GM19193 (cell line): ENCODE measurements at regions not wholly inside any gene's neighbourhood (a gene's known extent, or its start where the extent isn't known, plus 50 kb on each side); places are given as distances from the start of the nearest gene placed in this dataset.

ENCODE experiments used
- POLR2A ChIP-seq: IDR thresholded peaks from 4 replicates; pipeline ENCODE4 v1.6.1; 2011; ENCODE audit not compliant: insufficient read depth, insufficient read length; ENCODE audit errors: extremely low read depth

DNA sequence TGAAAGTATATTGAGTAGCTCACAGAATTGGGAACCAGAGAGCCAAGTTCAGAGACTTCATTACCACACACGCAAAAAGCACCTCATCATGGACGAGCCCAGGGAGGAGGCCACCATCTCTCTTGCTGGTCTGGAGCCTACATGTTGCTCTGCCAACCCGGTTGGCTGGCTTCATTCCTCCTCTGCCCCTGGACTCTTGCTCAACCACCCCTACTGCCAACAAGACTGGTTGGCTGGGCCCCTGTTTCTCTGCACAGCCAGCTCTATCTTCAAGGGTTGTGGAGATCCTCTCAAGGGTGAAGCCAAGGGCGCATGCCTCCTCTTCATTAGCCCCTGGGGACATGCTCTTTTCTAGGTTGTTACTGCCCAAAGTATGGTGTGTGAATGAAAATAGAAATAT lies 142.7 kb downstream of the JCAD start:
- TF ChIP-seq POLR2A: no peak

DNA sequence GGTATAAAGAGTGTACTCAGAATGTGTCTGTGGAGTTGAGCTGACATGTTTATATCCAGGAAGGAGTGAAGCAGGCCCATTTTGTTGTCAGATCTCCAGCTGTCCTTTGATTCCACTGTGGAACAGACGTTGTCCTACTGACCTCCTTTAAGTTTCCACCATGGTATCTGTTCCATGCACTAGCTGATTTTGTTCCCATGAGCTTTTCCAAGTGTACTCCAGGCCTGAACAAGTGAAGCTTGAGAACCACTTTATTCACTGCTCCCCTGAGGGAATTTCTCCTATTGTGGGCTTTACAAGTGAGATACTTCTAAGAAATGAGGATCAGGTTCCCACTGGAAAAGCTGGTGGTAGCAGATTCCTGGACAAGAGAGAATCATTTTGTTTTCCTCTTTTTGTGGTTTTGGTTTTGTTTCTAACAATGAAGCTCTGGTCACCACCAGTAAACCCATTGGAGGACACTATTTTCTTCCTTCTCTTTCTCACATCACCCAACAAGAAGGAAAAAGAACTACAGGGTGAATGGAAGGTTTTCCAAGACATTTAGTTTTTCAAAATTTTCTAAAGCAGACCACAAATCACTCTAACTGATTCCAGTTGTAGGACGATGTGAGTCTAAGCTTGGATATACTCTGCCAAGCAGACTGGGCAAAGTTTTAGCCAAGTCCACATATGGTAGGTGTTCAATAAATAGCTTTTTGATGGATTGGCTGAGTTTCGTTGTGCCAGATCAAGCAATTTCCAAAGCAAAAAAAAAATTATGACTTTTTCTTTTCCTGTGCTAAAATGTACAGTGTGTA lies 144.2 kb downstream of the JCAD start:
- TF ChIP-seq POLR2A: no peak

DNA sequence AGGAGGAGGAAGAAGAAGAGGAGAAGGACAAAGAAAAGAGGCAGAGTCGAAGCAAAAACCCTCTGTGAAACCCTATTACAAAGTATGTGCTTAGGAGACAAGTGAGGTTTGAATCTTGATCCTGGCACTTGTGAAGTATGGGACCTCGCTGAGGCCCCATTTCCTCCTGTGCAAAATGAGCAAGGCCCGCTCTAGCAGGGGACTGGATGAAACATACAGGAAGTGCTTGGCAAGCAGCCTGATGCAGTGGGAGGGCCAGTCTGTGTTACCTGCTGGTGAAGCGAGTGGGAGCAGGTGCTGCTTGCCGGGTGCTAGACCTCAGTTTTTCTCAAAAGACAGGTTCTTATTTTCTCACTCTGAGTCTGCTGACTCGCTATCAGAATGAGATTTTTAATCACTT lies 150.4 kb downstream of the JCAD start:
- no peak for TF ChIP-seq POLR2A

GRCh38 chr10:29900865-29901264 lies 158.5 kb downstream of the JCAD start:
- TF ChIP-seq POLR2A: no peak

DNA sequence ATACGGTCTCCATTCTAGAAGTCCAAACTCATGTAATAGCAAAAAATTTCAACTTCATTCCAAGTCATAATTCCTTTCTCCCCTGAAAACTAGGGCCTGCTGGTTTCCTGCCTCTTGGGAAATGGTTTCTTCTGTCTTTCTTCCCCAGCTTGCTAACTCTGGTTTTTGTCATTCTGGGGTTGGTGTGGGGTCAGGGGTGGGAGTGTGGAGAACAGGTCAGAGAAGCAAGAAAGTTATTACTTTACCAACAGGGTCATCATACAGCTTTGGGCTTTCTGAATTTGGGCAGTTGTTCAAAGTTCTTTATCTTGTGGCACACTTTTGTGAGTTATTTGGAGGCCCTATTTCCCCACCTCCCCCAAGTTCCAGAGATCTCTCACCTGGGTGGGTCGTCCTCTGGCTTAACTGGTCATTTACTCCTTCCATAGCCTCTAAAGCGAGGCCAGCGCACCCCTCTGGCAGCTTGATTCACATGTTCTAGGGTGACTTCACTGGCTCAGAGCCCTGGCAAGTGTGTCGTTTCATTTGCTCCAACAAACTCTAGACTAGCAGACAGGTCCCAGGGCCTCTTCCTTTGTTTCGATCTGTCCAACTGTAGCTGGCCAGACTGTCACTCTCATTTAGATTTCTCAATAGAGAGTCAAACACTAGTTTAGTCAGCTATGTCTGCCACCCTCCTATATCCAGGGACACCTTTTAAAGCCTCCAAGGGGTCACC lies 161.2 kb downstream of the JCAD start:
- TF ChIP-seq POLR2A: no peak

- TF ChIP-seq POLR2A: no peak
Measured at GRCh38 chr10:29897430-29897829, 162.0 kb downstream of the JCAD start.

- TF ChIP-seq POLR2A: no peak
Measured at GRCh38 chr10:29896053-29896452, 163.3 kb downstream of the JCAD start.

- TF ChIP-seq POLR2A: no peak
Measured at GRCh38 chr10:29895456-29895855, 163.9 kb downstream of the JCAD start.

DNA sequence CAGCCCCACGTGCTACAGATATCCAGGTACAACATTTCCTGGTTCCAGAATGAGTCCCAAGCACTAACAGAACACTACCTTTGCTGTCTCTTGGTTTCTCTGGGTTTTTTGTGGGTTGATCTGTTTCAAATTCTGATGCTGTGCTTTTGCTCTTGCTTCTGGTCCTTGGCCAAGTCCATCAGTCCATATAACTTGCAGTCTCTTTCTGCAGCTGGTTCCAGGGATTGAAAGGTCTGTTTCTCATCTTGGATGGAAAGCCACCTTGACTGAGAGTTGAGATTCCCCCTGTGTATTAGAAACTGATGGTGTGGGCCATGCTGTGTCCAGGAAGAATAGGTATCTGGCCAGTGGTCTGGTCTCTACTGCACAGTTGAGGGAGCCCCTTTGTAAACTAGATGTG lies 171.1 kb downstream of the JCAD start:
- TF ChIP-seq POLR2A: no peak

DNA sequence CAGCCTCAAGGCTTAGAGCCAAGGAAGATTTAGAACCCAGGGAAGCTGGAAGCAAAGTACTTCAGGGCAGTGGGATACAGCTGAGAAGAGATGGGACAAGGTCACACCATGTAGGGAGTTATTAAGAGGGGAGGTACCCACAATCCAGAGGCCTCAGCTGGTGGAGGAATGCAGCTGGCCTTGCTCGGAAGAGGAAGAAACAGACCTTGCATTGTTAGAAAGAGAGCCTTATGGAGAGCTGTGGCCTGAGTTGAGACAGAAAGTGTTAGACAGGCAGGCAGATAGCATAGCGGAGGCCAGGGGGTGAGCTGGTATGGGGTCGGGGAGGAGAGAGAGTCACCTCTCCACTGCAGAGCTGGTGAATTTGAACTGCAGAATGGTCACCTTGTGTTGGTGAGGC lies 173.1 kb downstream of the JCAD start:
- TF ChIP-seq POLR2A: no peak

DNA sequence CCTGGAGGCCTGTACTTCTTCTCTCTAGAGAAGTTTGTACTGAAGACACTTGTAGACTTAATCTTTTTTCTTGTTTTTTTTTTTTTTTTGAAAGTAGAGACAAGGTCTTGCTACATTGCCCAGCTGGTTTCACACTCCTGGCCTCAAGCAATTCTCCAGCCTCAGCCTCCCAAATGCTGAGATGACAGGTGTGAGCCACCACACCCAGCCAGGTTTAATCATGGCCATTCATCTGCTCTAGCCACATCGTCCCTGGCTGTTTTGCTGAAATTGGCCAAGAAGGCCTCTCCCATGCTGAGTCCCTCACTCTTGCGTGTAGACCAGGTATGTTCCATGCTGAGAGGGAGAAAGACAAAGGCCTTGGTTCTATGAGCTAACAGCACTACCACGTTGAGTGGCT lies 176.2 kb downstream of the JCAD start:
- TF ChIP-seq POLR2A: no peak

DNA sequence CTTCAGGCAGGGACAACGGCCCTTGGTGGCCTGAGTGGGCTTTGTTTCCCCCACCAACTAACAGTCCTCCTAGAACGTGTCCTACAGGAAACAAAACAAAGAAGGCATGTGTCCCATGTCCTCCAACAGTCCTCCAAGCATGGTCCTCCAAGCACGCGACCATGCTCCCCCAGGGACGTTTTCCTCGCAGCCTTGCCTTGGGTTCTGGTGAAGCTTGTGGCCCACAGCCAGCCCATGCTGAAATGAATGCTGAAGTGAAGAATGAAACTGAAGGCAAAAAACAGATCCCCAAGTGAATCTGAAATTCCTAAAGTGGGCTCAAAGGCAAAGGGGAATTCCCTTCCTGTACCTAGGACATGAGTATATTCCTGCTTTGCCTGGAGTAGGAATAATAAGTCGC lies 176.6 kb downstream of the JCAD start:
- TF ChIP-seq POLR2A: no peak

DNA sequence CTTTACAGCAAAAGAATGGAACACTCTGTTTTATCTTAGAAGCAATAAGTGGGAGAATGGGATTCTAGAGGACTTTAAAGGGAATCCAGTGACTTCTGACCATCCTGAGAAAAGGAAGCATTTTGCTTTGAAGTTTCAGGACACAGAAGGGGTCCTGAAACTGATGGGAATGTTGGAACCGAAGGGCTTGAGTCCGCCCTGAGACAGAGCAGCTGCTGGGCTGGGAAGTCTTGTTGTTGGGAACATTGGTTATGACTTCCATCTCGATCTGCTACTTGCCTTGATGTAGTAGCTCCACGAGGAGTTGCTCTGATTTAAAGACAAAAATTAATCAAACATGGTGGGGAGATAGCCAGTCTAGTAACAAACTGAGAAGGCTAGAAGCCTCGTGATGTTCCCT lies 177.6 kb downstream of the JCAD start:
- no peak for TF ChIP-seq POLR2A

DNA sequence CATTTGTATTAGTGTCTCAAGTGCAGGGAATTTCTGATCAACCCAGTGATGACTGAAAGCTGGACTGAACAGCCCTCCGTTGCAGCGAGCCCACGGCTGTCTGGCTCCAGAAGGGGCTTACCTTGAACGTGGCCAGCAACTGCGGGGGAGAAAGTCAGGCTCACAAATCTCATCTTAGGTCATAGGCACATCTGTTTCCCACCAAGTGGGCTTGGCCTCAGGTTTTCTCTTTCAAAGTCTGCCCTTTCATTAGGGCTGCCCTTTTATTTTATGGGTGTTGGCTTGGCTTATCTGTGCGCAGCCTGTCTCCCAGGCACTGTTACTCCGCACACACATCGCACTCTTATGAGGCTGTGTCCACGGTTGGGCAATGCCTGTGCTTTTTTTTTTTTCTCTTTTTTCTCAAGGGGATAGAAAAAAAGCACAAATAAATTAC lies 178.0 kb downstream of the JCAD start:
- no peak for TF ChIP-seq POLR2A

GRCh38 chr10:29880856-29881255 lies 178.5 kb downstream of the JCAD start:
- no peak for TF ChIP-seq POLR2A

DNA sequence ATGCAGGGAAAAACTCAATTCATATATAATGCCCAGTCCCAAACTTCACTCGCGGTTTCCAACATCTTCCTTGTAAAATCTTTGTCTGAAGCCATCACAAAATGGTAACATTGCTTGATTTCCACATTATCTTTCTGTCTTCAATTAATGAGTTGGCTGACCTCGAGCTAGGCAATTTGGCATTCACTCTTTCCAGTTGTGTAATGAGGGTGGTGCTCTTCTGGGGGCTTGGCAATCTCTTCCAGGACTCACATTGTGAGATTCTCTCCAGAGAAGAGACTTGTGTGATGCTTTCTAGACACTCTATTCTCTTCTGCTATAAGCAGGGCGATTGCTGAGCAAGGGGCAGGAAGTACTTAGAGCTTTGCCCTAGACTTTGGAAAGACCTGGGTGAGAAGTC lies 179.5 kb downstream of the JCAD start:
- TF ChIP-seq POLR2A: no peak
